ENCODE measurements at regions not wholly inside any gene's neighbourhood (a gene's known extent, or its start where the extent isn't known, plus 50 kb on each side); places are given as distances from the start of the nearest gene placed in this dataset.
"Not testable (repeated sequence)": the region's sequence is repeated elsewhere in the genome, so short reads cannot be mapped to it uniquely, and the experiment has no call there.

DNA sequence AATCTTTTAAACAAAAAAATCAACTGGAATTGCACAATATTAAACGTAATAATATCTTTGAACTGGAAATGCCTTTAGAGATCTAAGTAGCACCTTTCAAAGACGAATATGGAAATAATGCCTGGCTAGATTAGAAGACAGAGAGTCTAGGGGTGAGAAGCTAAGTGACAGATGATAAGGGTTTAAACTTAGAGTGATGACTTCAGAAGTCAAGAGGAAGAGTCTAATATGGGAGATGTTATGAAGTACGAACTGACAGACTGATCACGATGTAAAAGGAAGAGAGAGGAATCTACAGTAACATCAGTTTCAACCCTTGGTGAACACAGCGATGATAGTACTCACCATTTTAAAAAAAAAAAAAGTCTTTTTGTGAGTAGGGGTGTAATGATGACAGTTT lies 57.9 kb downstream of the HINT1 start:
- no peak for DNase-seq

DNA sequence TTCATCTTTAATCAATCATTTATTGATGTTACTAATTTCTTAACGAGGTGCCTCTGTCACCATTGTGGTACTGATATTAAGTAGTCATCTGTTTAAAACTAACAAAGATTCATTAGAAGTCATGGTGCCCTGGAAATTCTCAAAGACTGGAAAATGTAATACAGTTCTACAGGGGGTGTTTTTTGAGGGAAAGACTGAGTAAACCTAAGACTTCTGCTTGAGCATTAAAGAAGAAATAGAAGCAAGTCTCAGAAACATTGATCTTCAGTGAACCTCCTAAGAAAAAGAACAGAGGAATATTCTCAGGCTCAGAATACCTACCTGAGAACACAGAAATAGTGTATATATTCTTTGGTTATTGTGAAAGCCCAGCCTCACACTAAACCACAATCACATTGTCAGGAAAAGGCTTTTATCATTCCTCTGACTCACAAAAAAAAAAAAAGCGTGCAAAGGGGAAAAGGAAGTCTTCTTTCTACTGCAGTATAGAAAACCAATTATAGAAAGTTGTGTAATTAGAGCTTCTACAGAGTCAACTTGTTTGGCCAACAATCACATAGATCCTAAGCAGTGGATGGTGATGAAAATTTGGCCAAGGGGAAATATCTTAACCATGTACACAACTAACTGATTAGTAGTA lies 60.8 kb downstream of the HINT1 start:
- DNase-seq = no peak

DNA sequence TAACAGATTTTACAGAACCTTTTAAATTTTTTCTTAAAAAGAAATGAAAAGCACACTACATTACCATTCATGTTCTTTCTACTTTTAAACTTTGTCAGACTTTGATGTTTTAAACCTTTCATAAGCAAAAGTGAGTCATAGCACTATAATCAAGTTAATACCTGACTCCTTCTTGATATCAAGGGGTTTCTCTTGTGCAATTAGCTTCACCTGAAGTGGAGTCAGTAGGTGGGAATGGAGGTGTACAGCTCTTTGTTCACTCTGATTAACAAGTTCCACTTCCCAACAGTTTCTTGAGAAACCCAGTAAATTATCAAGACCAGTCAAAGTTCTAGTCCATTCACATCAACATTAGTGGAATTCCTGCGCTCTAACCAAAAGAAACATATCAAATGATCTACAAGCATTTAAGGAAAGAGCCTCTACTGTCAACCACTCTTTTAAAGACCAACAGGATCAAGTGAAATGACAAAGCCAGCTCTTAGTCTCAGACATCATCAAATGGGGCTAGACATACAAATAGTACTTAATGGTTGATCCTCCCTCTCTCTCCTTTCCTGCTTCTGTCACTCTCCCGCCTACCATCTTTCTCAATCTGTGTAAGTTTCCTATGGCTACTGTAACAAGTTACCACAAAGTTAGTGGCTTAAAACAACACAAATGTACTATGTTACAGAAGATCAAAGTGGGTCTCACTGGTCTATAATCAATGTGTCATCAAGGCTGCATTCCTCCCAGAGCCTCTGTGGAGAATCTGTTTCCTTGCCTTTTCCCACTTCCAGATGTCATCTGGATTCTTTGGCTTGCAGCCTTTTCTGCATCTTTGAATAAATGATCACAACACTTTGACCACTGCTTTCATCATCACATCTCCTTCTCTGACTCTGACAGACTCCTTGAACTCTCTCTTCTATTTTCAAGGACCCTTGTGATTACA lies 68.0 kb downstream of the HINT1 start:
- DNase-seq = no peak

DNA sequence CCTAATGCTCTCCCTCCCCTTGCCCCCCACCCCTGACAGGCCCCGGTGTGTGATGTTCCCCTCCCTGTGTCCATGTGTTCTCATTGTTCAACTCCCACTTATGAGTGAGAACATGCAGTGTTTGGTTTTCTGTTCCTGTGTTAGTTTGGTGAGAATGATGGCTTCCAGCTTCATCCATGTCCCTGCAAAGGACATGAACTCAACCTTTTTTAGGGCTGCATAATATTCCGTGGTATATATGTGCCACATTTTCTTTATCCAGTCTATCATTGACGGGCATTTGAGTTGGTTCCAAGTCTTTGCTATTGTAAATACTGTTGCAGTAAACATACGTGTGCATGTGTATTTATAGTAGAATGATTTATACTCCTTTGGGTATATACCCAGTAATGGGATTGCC lies 69.5 kb downstream of the HINT1 start:
- not testable (repeated sequence) for DNase-seq

DNA sequence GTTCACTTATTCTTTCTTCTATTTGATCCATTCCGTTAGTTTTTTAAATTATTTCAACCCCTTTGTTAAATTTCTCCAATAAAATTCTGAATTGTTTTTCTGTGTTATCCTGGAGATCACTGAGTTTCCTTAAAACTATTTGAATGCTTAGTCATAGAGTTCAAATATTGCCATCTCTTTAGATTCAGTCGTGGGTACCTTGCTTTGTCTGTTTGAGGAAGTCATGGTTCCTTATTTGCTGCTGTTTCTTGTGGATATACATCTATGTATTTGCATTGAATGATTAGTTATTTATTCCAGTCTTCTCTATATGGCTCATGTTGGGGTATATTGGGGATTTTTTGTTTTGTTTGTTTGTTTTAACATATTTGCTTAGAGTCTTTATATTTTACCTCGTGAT lies 80.6 kb downstream of the HINT1 start:
- no peak for DNase-seq

DNA sequence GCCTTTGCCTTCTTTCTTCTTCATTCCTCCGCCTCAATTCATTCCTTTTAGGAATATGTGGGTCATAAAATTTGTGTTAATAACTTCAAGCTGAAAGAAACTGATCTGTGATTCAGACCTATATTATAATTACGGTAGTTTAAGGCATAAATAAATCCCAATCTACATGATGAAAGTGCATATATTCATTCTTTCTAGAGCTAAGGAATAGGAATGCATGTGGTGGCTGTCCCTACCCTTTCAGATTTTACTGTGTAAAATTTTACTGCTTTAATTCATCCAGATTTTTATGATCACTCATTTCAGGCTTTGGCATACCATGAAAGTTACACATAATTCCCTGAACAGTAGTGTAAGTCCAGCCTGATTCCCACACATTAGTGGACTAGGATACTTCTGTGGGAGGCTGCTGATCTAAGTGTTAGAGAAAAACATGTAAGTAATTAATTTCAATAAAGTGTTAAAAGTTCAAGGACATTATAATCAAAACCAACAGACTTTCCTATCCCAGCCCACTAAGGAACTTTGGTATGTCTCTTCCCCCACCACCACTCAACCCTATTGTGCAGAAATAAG lies 83.1 kb downstream of the HINT1 start:
- DNase-seq = no peak

DNA sequence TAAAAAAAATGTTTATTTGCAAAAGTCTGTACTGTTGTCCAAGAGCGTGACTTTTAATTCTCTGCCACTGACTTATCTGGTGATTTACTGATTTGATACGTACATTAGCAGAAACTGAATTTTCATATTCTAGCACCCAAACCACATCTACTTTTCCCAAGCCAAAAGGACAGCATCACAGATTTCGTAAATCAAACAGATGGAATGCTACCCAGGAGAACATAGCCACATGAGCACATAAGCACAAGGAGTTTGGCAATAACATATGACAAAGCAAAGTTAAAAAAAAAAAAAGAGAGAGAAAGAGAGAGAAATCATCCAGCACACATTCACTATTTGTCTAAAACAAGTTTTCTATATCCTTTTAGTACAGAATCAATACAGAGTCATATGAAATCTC lies 83.7 kb downstream of the HINT1 start:
- no peak for DNase-seq

DNA sequence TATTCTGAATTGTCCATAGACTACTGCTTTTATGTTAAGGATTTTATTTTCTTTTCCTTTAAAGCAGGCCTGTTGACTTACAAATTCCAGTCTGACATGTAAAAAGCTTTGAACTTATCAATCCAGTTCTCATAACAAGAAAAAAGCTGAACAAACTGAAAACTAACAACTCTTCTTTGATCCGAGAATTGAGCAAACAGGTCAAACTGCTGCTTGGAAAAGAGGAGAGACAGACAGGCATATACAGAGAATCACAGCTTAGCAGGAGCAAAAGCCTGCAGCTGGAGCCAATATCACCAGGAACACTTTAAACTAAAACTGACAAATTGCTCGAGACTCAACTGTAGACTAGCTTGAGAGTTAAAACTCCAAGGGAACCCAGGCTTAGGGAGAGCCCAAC lies 85.8 kb downstream of the HINT1 start:
- DNase-seq = no peak

DNA sequence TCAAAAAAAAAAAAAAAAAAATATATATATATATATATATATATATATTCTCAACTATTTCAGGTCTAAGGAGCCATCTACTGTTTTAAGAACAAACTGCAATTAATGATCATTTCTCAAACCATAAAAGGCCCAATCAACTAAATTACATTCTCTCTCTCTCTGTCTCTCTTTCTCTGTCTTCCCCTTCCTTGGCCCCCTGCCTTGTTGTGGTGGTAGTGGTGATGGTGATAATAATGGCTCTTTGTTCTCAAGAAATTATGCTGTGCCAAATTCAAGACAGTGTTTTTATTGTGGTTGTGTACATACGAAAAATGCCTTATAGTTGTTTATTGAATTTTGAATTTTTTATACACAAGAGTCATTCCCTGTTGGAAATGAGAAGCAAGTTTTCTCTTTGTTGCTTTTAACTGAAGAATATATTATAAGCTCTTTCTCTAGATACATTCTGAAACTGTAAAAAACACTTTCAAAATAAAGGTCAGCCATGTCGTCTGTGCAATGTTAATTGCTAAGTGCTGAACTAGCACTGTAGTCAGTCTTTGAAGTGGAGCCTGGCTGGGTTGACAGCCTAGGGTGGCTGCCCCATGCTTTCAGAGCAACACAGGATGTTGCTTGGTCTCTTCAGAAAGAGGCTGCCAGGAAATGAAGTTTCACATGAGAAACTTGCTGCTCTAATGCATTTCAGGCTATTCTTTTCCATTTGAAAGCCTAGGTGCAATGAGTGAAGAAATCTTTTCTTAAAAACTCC lies 96.0 kb downstream of the HINT1 start:
- DNase-seq = no peak

DNA sequence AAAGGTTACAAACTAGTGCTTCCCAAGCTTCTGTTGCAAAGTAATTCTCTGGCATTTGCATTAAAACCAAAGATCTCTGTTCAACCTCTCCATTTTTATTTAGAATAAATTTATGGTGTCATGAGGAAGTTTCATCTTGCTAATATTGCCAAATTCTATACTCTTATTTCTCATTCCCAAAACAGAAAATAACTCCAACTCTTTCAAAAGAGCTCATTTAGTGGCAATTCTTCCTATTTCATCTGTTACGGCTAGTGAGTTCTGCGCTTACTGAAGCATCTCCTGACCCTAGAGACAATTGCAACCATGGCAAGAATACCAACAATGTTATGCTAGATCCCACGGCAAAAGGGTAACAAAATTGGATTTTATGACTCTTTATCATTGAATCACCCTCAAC lies 97.0 kb downstream of the HINT1 start:
- no peak for DNase-seq

DNA sequence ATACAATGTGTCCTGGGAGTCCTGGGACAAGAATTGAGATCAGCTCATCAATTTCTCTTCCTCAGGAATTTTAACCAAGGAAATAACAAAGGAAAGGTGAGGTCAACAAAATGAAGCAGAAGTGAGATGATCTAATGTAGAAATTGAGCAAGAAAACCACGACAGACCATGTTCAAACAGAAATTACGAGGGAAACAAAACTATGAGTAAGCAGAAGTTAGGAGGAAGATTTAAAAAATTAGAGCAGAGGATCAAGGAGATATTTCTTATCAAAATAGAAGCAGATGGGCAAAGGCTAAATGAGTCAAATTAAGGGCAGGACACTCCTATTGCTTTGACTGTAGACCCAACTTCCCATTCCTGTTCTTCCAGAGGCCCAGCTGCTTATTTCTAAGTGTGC lies 97.4 kb downstream of the HINT1 start:
- DNase-seq = no peak

DNA sequence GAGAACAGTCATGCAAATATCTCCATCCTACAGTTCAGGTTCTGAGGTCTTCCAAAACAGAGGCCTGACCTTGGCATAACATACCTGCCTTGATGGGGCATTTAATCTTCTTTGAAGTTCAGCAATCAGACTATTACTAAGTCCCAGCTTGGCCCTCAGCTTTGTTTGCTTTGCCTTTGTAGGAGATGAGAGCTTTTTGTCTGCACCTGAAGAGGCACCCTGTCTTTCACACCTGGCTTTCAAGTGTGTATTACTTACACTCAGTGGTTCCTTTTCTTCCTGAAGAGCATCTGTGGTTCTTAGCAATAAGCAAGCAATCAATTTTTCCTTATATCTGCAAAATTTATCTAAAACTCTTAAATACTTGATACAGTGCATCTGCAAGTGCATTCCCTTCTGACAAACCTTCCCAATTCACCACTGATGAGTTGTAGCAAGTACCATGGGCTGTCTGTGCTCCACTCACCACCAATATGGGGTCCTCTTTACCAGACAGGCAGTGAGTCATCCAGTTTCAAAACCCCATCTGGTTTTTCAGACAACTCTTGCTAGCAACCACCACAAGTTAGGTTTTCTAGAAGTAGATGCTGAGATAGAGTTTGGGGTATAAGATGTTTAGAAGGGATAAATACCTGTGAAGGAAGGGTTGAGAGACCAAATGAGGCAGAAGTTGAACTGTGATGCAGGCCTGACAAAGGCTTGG lies 100.2 kb downstream of the HINT1 start:
- no peak for DNase-seq

DNA sequence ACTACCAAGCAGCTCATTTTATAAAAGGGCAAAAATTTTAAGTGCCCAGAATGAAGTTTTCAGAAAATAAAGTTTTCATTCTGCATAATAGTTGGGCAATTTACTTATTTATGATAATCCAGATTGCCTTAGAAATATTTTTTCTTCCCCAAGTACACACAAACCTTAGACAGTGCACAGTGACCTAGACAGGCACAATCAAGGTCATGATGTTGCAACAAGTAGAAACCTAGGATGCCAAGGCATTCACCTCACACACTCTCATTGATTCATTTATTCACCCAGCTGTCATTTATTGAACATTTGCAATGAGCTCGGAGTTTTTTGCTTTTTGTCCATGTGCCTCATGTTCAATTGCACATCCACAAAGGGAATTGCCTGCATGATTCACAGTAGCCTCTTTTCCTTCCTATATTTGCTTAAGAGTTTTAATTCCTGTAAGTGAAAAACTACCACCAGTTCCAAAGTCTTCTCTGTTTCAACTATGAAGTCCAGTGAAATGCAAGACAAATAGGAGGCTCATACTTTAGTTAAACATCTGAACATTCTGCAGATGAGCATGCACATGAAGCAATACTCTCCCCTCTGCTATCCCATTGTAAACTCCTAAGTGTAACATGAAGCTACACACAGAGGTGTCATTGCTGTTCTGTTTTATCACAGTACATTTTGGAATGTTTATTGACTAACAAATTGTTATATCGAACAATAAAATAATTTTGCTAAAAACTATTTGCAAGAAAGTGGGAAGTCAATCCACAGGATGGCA lies 122.9 kb downstream of the HINT1 start:
- DNase-seq = no peak

DNA sequence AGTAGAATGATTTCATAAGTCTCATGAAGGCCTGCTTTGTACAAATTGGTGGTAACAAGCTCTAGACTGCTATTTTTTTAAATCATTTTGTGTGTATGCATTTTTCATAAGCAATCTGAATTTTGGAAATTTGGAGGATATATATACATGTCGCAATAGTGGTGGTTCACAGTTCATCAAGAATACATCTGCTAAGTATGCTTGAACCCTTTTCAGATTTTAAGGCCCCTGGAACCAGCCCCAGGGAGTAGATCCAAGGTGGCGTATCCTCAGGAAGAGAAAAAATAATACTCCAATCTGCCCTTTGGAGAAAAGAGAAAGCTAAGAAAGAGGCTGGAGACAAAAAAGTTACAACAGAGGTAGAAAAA lies 141.6 kb downstream of the HINT1 start:
- no peak for DNase-seq

DNA sequence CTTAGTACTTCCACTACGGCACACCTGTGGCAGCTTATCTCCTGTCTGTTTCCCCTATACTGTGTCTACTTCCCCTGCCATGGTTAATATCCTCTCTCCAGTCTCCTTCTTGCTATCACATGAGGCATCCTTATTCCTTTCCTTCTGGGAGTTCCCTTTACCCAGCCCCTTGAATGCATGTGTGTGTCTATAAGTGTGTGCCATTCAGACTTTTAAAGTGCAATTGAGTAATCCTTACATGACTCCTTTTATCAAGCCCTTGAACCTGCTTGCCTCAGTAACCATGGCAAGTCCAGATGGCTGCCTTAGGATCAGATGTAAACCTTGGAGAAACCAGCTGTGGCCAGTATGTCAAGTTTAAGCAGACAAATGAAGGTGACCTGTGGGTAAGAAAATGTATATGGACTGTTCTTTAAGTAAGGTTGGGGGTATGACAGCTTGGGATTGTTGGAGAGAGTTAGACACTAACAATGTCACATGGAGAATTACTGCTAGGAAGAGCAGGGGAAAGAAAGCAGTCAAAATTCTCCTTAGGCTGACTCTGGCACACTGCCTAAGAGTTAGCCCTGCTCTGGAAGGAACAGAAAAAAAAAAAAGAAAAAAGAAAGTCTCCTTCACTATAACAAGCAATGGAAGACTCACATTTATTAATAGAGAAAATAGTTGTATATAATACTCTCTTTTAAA lies 142.1 kb downstream of the HINT1 start:
- no peak for DNase-seq

DNA sequence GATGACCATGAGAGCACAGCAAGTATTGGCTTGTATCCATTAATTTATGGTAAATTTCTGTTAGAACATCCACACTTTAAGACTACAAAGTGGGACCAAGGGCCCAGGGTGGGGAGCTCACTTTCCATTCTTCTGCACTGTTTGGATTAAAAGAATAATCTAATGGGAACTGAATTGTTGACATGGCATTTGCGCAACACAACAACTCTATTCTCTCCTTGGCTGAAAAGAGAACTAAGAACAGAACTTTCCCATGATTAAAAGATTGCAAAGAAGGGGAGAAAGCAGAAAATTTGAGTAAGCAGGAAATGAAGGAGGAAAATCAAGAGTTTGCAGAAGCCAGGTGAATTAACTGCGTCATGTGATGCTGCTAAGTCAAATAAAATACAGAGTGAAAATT lies 143.4 kb downstream of the HINT1 start:
- DNase-seq = no peak

DNA sequence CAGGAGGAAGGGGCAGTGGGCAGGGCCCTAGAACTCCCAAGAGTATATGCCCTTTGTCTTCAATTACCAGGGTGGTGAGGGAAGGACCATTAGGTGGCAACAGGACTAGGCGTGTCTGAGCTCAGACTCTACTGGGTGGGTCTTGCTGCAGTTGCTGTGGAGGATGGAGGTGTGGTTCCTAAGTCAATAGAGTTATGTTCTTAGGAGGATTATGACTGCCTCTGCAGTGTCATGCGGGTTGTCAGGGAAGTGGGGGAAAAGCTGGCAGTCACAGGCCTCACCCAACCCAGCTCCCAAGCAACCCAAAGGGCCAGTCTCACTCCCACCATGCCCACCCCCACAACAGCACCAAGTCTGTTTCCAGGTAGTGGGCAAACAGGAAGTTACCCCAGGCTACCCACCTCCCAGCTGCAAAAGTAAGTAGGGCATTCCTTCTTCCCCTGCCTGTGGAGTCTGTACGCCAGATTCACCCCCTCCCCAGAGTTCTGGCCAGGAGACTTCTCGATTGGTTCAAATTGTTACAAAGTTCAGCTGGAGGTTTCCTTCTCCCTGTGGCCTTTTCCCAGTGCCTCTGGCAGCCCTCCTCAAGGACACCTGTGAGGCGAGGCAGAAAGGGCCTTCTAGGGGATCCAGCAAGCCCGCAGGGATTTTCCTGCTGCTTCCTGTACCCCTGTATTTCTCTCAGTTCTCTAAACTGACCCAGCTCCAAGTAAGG lies 145.3 kb downstream of the HINT1 start:
- no peak for DNase-seq

DNA sequence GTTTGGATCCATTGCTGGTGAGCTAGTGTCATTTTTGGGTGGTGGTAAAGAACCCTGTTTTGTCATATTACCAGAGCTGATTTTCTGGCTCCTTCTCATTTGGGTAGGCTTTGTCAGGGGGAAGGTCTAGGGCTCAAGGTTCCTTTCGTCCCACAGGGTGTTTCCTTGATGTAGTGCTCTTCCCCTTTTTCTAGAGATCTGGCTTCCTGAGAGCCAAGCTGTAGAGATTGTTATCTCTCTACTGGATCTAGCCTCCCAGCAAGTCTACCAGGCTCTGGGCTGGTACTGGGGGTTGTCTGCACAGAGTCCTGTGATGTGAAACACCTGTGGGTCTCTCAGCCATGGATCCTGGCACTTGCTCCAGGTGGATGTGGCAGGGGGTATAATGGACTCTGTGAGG lies 145.9 kb downstream of the HINT1 start:
- no peak for DNase-seq

DNA sequence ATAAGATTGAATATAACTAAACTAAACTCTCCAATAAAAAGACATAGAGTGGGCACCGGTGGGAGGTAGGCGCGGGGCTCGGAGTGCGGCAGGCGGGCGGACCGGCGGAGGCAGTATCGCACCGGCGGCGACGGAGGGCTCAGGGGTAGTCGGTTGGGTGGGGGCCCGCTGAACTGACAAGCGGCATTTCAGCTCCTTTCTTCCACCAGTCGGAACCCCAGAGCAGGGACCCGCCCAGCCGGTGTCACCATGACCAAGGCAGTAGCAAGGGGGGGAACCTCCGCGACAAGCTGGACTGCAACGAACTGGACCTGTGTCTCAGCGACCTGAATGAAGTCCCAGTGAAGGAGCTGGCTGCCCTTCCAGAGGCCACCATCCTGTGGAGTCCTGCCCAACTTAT lies 156.7 kb downstream of the HINT1 start:
- DNase-seq = no peak

DNA sequence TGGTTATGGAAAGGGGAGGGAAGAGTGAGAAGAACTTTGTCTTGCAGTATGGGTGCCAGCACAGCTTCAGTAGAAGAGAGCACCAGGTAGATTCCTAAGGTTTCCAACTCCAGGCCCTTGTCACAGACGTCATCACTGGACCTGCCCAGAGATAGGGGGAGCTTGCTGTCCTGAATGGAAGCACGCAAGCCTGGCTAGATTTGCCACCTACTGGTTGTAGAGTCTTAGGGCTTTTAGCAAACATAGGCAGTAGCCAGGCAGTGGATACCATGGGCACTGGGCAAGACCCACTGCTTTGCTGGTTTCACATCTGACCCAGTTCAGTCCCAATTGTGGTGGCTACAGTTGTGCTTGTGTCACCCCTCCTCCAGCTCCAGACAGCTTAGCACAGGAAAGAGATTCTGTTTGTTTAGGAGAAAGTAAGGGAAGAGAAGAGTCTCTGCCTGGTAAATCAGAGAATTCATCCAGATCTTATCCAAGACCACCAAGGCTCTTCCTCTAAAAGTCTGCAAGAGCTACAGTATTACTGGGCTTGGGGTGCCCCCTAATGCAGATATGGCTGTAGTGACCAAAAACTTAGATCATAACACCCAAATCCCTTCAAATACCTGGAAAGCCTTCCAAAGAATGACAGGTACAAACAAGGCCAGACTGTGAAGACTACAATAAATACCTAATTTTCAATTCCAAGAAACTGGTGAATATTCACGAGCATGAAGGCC lies 158.9 kb downstream of the HINT1 start:
- DNase-seq = no peak

All from dermis blood vessel endothelial cell (primary cell).